Body of pancreas (tissue), 4 donors: ENCODE measurements at regions not wholly inside any gene's neighbourhood (a gene's known extent, or its start where the extent isn't known, plus 50 kb on each side); places are given as distances from the start of the nearest gene placed in this dataset.

Experiments used
- ATAC-seq: fragments of 150-250 bp; one replicate; pipeline ENCODE4 v1.9.1; 2016
- DNase-seq, 4 donors: peaks; one replicate each; pipeline ENCODE4 v3.0.0-alpha.2; 2019
- H3K27ac ChIP-seq, 4 donors: fragments of 200-600 bp; sonication (generic); 1 replicate in 3 of 4; 2 replicates in 1 of 4; pipeline versions ENCODE4 v1.5.1 to v1.6.1; 2016 to 2019; ENCODE audit warnings: mild to moderate bottlenecking in 1 of 4, mixed read lengths in 1 of 4, moderate library complexity in 1 of 4
- H3K27me3 ChIP-seq, 2 donors: fragments of 200-600 bp; sonication (generic); one replicate each; pipeline ENCODE4 v1.6.0; 2016; ENCODE audit warnings: mild to moderate bottlenecking in 1 of 2
- H3K36me3 ChIP-seq, 2 donors: fragments of 200-600 bp; sonication (generic); replicated peaks in 1 of 2; 2 replicates each; pipeline ENCODE4 v1.5.1; 2016; ENCODE audit warnings: low read depth in 2 of 2; ENCODE audit not compliant: insufficient read depth in 1 of 2
- H3K4me1 ChIP-seq: fragments of 200-600 bp; sonication (generic); one replicate; pipeline ENCODE4 v1.6.0; 2016
- H3K4me3 ChIP-seq, 2 donors: fragments of 200-600 bp; sonication (generic); 1 replicate in 1 of 2; 2 replicates in 1 of 2; pipeline ENCODE4 v1.5.1; 2016 to 2019
- H3K9me3 ChIP-seq, 3 donors: fragments of 200-600 bp; sonication (generic); 1 replicate in 2 of 3; 2 replicates in 1 of 3; pipeline ENCODE4 v1.5.1; 2016
- CTCF ChIP-seq, 7 experiments: fragments of 450-650 bp in 4 of 7; fragments of 200-600 bp in 3 of 7; sonication (generic) in 3 of 7; IDR thresholded peaks; one replicate each; pipeline ENCODE4 v1.5.1; 2016 to 2019; ENCODE audit warnings: antibody characterized with exemption in 7 of 7
- POLR2A ChIP-seq, 3 donors: fragments of 450-650 bp; IDR thresholded peaks; one replicate each; pipeline ENCODE4 v1.6.1; 2016; ENCODE audit warnings: antibody characterized with exemption in 3 of 3, mild to moderate bottlenecking in 2 of 3
- WGBS, 2 donors: methylation state at CpG; one replicate each; pipeline ENCODE4 v1.1.5; 2017; 5-methylcytosine and 5-hydroxymethylcytosine counted together
- intact Hi-C: fragments of 100-400 bp; cut with DNase I; formaldehyde crosslinking; loops from one replicate; pipeline ENCODE4 v1.15.1; 2023

GRCh38 chr20:52888096-52888495 lies 84.1 kb upstream of the TSHZ2 start:
- no peak for ATAC-seq
- Histone ChIP-seq H3K36me3 (no peaks in the 10 kb centered on the region), H3K4me1 (no peaks in the 10 kb centered on the region), H3K27ac (no peak overlapping the region), H3K9me3 (no peaks in the 10 kb centered on the region), H3K4me3 (no peak overlapping the region), H3K27me3 (no peaks in the 10 kb centered on the region)
- no peak for TF ChIP-seq POLR2A (IDR thresholded peaks at IDR 0.05)
- no peak for TF ChIP-seq CTCF (IDR thresholded peaks at IDR 0.05)
- WGBS, 2 donors = 85 to 92% methylated on average over 3 of the region's 3 CpGs
- DNase-seq = no peak
- intact Hi-C loops = no loop called here

GRCh38 chr20:52880997-52881396 lies 91.2 kb upstream of the TSHZ2 start:
- no peaks in the 10 kb centered on the region for H3K9me3 ChIP-seq
- H3K4me3 ChIP-seq = no peak overlapping the region
- H3K27me3 ChIP-seq = no peaks in the 10 kb centered on the region
- intact Hi-C loops = no loop called here
- H3K36me3 ChIP-seq = no peaks in the 10 kb centered on the region
- DNase-seq (no peak), ATAC-seq (no peak)
- TF ChIP-seq CTCF (IDR thresholded peaks at IDR 0.05) (no peak), POLR2A (IDR thresholded peaks at IDR 0.05) (no peak)
- H3K27ac ChIP-seq = no peak overlapping the region
- no peaks in the 10 kb centered on the region for H3K4me1 ChIP-seq

- Histone ChIP-seq H3K4me1 (no peaks in the 10 kb centered on the region), H3K27me3 (no peaks in the 10 kb centered on the region), H3K4me3 (no peak overlapping the region), H3K27ac (no peak overlapping the region), H3K9me3 (no peaks in the 10 kb centered on the region), H3K36me3 (no peaks in the 10 kb centered on the region)
- intact Hi-C loops = no loop called here
- DNase-seq (no peak), ATAC-seq (no peak)
- 71 to 78% methylated on average over 3 of the region's 3 CpGs for WGBS, 2 donors
- TF ChIP-seq CTCF (IDR thresholded peaks at IDR 0.05) = no peak
- TF ChIP-seq POLR2A (IDR thresholded peaks at IDR 0.05) = no peak
Measured at GRCh38 chr20:52880259-52880658, 91.9 kb upstream of the TSHZ2 start.

- 42 to 58% methylated on average over 3 of the region's 3 CpGs for WGBS, 2 donors
- TF ChIP-seq POLR2A (IDR thresholded peaks at IDR 0.05) (no peak), CTCF (IDR thresholded peaks at IDR 0.05) (no peak)
- intact Hi-C loops = no loop called here
Measured at GRCh38 chr20:52874241-52874640, 97.9 kb upstream of the TSHZ2 start.

GRCh38 chr20:52869698-52870501 lies 102.3 kb upstream of the TSHZ2 start:
- no peak for DNase-seq
- no peak overlapping the region for H3K4me3 ChIP-seq
- ATAC-seq = no peak
- intact Hi-C loops = no loop called here
- H3K27ac ChIP-seq = no peak overlapping the region
- no peaks in the 10 kb centered on the region for H3K9me3 ChIP-seq
- no peaks in the 10 kb centered on the region for H3K27me3 ChIP-seq
- H3K4me1 ChIP-seq = peaks cover 12% of the 10 kb centered on the region
- no peak for TF ChIP-seq POLR2A (IDR thresholded peaks at IDR 0.05)
- TF ChIP-seq CTCF (IDR thresholded peaks at IDR 0.05) = no peak
- 65 to 70% methylated on average over 6 of the region's 6 CpGs for WGBS, 2 donors
- H3K36me3 ChIP-seq = no peaks in the 10 kb centered on the region

More at GRCh38 chr20:52874241-52874640, 97.9 kb upstream of the TSHZ2 start:
- ATAC-seq (no peak), DNase-seq (no peak)
- H3K4me1 ChIP-seq = peaks cover 12% of the 10 kb centered on the region
- no peaks in the 10 kb centered on the region for H3K9me3 ChIP-seq
- no peak overlapping the region for H3K27ac ChIP-seq
- no peak overlapping the region for H3K4me3 ChIP-seq
- no peaks in the 10 kb centered on the region for H3K36me3 ChIP-seq
- H3K27me3 ChIP-seq = no peaks in the 10 kb centered on the region
